Liver (tissue), 3 donors: ENCODE measurements at regions not wholly inside any gene's neighbourhood (a gene's known extent, or its start where the extent isn't known, plus 50 kb on each side); places are given as distances from the start of the nearest gene placed in this dataset.

Experiments
- EGR1 ChIP-seq, 2 donors: IDR thresholded peaks; 2 replicates each; pipeline ENCODE4 v1.6.1; 2016 to 2018; ENCODE audit warnings: antibody characterized with exemption in 2 of 2, low read depth in 2 of 2
- GABPA ChIP-seq, 2 donors: IDR thresholded peaks in 1 of 2; conservative IDR thresholded peaks in 1 of 2; 2 replicates each; pipeline ENCODE4 v1.6.1; 2016; ENCODE audit warnings: antibody characterized with exemption in 2 of 2, mild to moderate bottlenecking in 1 of 2, moderate library complexity in 1 of 2
- JUND ChIP-seq, 2 donors: IDR thresholded peaks; 2 replicates each; pipeline ENCODE4 v1.6.1; 2016; ENCODE audit warnings: antibody characterized with exemption in 2 of 2
- RAD21 ChIP-seq, 2 donors: IDR thresholded peaks; 2 replicates each; pipeline ENCODE4 v1.6.1; 2016; ENCODE audit warnings: antibody characterized with exemption in 2 of 2, mild to moderate bottlenecking in 2 of 2
- TAF1 ChIP-seq: conservative IDR thresholded peaks from 2 replicates; pipeline ENCODE4 v1.6.1; 2016; ENCODE audit warnings: antibody characterized with exemption, mild to moderate bottlenecking
- YY1 ChIP-seq: IDR thresholded peaks from 2 replicates; pipeline ENCODE4 v1.6.1; 2016; ENCODE audit warnings: antibody characterized with exemption, mild to moderate bottlenecking
- TF ChIP-seq, protein P1 (sequence below): fragments of 150-350 bp; IDR thresholded peaks from 2 replicates; pipeline ENCODE4 v1.5.1; 2017; ENCODE audit warnings: improper control_type of control experiment, low read depth, low read length; ENCODE audit not compliant: missing input control
- TF ChIP-seq, protein P2 (sequence below): IDR thresholded peaks from 2 replicates; pipeline ENCODE4 v1.6.1; 2016; ENCODE audit warnings: antibody characterized with exemption
- TF ChIP-seq, protein P3 (sequence below): IDR thresholded peaks from 2 replicates; pipeline ENCODE4 v1.6.1; 2016; ENCODE audit warnings: antibody characterized with exemption
- donor health status: healthy.
- donor health status: healthy.

DNA sequence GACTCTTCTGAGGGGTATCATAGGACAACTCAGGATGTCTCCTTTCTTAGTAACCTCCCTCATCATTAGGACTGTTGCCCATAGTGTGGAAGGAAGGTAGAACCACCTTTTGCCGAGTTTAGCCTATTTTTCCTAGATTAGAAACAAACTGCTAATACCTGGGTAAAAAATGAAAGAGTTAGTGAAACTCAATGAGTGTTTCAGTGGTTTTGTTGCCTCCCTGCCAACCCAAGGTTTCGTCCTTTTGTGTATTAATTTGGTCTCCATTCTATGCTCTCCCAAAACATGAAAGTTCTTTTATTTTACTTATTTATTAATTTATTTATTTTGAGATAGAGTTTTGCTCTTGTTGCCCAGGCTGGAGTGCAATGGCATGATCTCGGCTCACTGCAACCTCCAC, 174.9 kb upstream of the KCNJ16 start:
- TF ChIP-seq, protein P1, sequence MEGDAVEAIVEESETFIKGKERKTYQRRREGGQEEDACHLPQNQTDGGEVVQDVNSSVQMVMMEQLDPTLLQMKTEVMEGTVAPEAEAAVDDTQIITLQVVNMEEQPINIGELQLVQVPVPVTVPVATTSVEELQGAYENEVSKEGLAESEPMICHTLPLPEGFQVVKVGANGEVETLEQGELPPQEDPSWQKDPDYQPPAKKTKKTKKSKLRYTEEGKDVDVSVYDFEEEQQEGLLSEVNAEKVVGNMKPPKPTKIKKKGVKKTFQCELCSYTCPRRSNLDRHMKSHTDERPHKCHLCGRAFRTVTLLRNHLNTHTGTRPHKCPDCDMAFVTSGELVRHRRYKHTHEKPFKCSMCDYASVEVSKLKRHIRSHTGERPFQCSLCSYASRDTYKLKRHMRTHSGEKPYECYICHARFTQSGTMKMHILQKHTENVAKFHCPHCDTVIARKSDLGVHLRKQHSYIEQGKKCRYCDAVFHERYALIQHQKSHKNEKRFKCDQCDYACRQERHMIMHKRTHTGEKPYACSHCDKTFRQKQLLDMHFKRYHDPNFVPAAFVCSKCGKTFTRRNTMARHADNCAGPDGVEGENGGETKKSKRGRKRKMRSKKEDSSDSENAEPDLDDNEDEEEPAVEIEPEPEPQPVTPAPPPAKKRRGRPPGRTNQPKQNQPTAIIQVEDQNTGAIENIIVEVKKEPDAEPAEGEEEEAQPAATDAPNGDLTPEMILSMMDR, result no peak
- TF ChIP-seq YY1 (no peak), RAD21 (IDR thresholded peaks at IDR 0.05) (no peak), TAF1 (no peak), GABPA (IDR thresholded peaks at IDR 0.05 in 1 of 2, conservative IDR thresholded peaks at IDR 0.05 in 1 of 2) (no peak), EGR1 (IDR thresholded peaks at IDR 0.05; ENCODE audit: low read depth in 2 of 2) (no peak), JUND (IDR thresholded peaks at IDR 0.05) (no peak)
- TF ChIP-seq, protein P2, sequence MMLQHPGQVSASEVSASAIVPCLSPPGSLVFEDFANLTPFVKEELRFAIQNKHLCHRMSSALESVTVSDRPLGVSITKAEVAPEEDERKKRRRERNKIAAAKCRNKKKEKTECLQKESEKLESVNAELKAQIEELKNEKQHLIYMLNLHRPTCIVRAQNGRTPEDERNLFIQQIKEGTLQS, result no peak
- TF ChIP-seq, protein P3, sequence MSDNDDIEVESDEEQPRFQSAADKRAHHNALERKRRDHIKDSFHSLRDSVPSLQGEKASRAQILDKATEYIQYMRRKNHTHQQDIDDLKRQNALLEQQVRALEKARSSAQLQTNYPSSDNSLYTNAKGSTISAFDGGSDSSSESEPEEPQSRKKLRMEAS, result no peak
